H1 (cell line): ENCODE measurements at regions not wholly inside any gene's neighbourhood (a gene's known extent, or its start where the extent isn't known, plus 50 kb on each side); places are given as distances from the start of the nearest gene placed in this dataset.

Experiments used
- CEBPB ChIP-seq: IDR thresholded peaks from 2 replicates; pipeline ENCODE4 v1.6.1; 2012; ENCODE audit warnings: low read depth, low read length
- CHD7 ChIP-seq: fragments of 300-600 bp; sonication (generic); IDR thresholded peaks from 2 replicates; pipeline ENCODE4 v1.7.1; 2012; ENCODE audit warnings: low read length, moderate library complexity, mild to moderate bottlenecking, inconsistent platforms; ENCODE audit not compliant: insufficient replicate concordance

GRCh38 chr3:190208196-190208595 is 87.5 kb upstream of the P3H2 start (continued):
- TF ChIP-seq CHD7 (no peak), CEBPB (no peak)
- TF ChIP-seq, all 59 proteins: peak for 0
